GM13976 (cell line): ENCODE measurements at regions not wholly inside any gene's neighbourhood (a gene's known extent, or its start where the extent isn't known, plus 50 kb on each side); places are given as distances from the start of the nearest gene placed in this dataset.
"Not testable (repeated sequence)": the region's sequence is repeated elsewhere in the genome, so short reads cannot be mapped to it uniquely, and the experiment has no call there.

ENCODE experiments used
- DNase-seq: peaks from one replicate; pipeline ENCODE4 v3.0.0; 2012; ENCODE audit warnings: low spot score
- CTCF ChIP-seq: IDR thresholded peaks from 2 replicates; pipeline ENCODE4 v1.5.1; 2012; ENCODE audit warnings: borderline replicate concordance, mild to moderate bottlenecking; ENCODE audit not compliant: insufficient read depth; ENCODE audit errors: extremely low read depth, missing control alignments, control extremely low read depth
- in situ Hi-C: fragments of 300-500 bp; cut with MboI; formaldehyde crosslinking; loops from one replicate; pipeline ENCODE4 v1.12.0; 2022; ENCODE audit warnings: low sequenced_read_pairs, mixed read lengths, inconsistent platforms; ENCODE audit not compliant: unreplicated experiment

GRCh38 chr16:29226782-29227181 is 179.7 kb downstream of the NPIPB11 start:
- TF ChIP-seq CTCF, result no peak
- in situ Hi-C loops, result no loop called here
- DNase-seq, result no peak

GRCh38 chr16:29224675-29225074 is 181.8 kb downstream of the NPIPB11 start:
- DNase-seq, in situ Hi-C loops: not testable (repeated sequence)

GRCh38 chr16:29222615-29223014 is 183.9 kb downstream of the NPIPB11 start:
- DNase-seq, in situ Hi-C loops: not testable (repeated sequence)

- in situ Hi-C loops, DNase-seq: not testable (repeated sequence)
These were observed 184.5 kb downstream of the NPIPB11 start for GRCh38 chr16:29222008-29222407.

- in situ Hi-C loops, DNase-seq: not testable (repeated sequence)
These were observed 185.1 kb downstream of the NPIPB11 start for GRCh38 chr16:29221281-29221955.

GRCh38 chr16:29220647-29221191 is 185.8 kb downstream of the NPIPB11 start:
- DNase-seq, in situ Hi-C loops: not testable (repeated sequence)

- in situ Hi-C loops, DNase-seq: not testable (repeated sequence)
These were observed 186.4 kb downstream of the NPIPB11 start for GRCh38 chr16:29219966-29220646.

- in situ Hi-C loops, DNase-seq: not testable (repeated sequence)
These were observed 186.9 kb downstream of the NPIPB11 start for GRCh38 chr16:29219562-29219961.

- DNase-seq, in situ Hi-C loops: not testable (repeated sequence)
These were observed 187.9 kb downstream of the NPIPB11 start for GRCh38 chr16:29218649-29219048.

- in situ Hi-C loops, DNase-seq: not testable (repeated sequence)
These were observed 188.3 kb downstream of the NPIPB11 start for GRCh38 chr16:29218171-29218570.

- in situ Hi-C loops, result not testable (repeated sequence)
These were observed 188.8 kb downstream of the NPIPB11 start for GRCh38 chr16:29217752-29218126.

GRCh38 chr16:29217104-29217751 is 189.3 kb downstream of the NPIPB11 start:
- in situ Hi-C loops, DNase-seq: not testable (repeated sequence)

More at GRCh38 chr16:29217752-29218126, 188.8 kb downstream of the NPIPB11 start:
- not testable (repeated sequence) for DNase-seq

- DNase-seq, in situ Hi-C loops: not testable (repeated sequence)
These were observed 192.7 kb downstream of the NPIPB11 start for GRCh38 chr16:29213770-29214169.

- in situ Hi-C loops, DNase-seq: not testable (repeated sequence)
These were observed 193.3 kb downstream of the NPIPB11 start for GRCh38 chr16:29213251-29213650.

- DNase-seq, in situ Hi-C loops: not testable (repeated sequence)
These were observed 194.2 kb downstream of the NPIPB11 start for GRCh38 chr16:29212084-29213027.

- in situ Hi-C loops, DNase-seq: not testable (repeated sequence)
These were observed 195.1 kb downstream of the NPIPB11 start for GRCh38 chr16:29211456-29211855.
